Esophagus muscularis mucosa (tissue), 4 donors: ENCODE measurements at regions not wholly inside any gene's neighbourhood (a gene's known extent, or its start where the extent isn't known, plus 50 kb on each side); places are given as distances from the start of the nearest gene placed in this dataset.

Experiments
- EP300 ChIP-seq: sonication (generic); formaldehyde crosslinking; IDR thresholded peaks from one replicate; pipeline ENCODE4 v1.6.1; 2017; ENCODE audit warnings: antibody characterized with exemption
- POLR2A ChIP-seq: fragments of 450-650 bp; IDR thresholded peaks from one replicate; pipeline ENCODE4 v1.6.1; 2017; ENCODE audit warnings: antibody characterized with exemption, moderate library complexity, mild to moderate bottlenecking, low read depth
- POLR2AphosphoS5 ChIP-seq, 2 donors: sonication (generic); formaldehyde crosslinking; IDR thresholded peaks; one replicate each; pipeline ENCODE4 v1.6.1; 2017; ENCODE audit warnings: antibody characterized with exemption in 2 of 2
- TF ChIP-seq, protein P1 (sequence below), 3 experiments: fragments of 200-600 bp in 2 of 3; fragments of 450-650 bp in 1 of 3; sonication (generic) in 2 of 3; IDR thresholded peaks; one replicate each; pipeline ENCODE4 v1.5.1; 2017 to 2019; ENCODE audit warnings: antibody characterized with exemption in 3 of 3, mild to moderate bottlenecking in 2 of 3, moderate library complexity in 1 of 3

DNA sequence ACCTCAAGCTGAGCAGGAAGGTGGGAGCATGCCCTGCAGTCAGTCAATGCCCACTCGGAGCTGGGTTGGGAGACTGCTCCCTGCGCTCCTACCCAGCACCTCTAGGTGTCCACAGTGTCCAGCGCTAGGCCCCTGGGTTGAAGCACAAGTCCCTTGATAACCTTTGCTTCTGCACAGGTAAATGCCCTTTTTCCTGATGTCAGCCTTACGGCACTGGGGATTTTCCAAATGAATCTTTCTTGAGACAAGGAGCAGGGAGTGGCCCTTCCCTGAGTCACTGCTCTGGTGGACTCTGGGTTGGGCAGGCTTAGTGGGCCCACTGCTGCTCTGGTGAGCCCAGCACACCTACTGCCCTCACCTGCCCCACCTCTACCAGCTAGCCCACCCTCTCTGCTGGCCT lies 61.9 kb upstream of the OPN4 start:
- TF ChIP-seq, protein P1, sequence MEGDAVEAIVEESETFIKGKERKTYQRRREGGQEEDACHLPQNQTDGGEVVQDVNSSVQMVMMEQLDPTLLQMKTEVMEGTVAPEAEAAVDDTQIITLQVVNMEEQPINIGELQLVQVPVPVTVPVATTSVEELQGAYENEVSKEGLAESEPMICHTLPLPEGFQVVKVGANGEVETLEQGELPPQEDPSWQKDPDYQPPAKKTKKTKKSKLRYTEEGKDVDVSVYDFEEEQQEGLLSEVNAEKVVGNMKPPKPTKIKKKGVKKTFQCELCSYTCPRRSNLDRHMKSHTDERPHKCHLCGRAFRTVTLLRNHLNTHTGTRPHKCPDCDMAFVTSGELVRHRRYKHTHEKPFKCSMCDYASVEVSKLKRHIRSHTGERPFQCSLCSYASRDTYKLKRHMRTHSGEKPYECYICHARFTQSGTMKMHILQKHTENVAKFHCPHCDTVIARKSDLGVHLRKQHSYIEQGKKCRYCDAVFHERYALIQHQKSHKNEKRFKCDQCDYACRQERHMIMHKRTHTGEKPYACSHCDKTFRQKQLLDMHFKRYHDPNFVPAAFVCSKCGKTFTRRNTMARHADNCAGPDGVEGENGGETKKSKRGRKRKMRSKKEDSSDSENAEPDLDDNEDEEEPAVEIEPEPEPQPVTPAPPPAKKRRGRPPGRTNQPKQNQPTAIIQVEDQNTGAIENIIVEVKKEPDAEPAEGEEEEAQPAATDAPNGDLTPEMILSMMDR (IDR thresholded peaks at IDR 0.05): no peak
- TF ChIP-seq EP300 (no peak), POLR2A (no peak), POLR2AphosphoS5 (IDR thresholded peaks at IDR 0.05) (no peak)
